HEK293 (cell line): ENCODE measurements at regions not wholly inside any gene's neighbourhood (a gene's known extent, or its start where the extent isn't known, plus 50 kb on each side); places are given as distances from the start of the nearest gene placed in this dataset.

Experiments used
- CTCF ChIA-PET: fragments of 350-600 bp; formaldehyde crosslinking; extraction: SDS; loops from one replicate; lab custom pipeline; 2021; ENCODE audit warnings: antibody characterized with exemption; lab: Yijun Ruan, JAX
- POLR2A ChIA-PET: fragments of 300-600 bp; formaldehyde crosslinking; extraction: SDS; loops from one replicate; lab custom pipeline; 2020; ENCODE audit warnings: antibody characterized with exemption, inconsistent platforms; lab: Yijun Ruan, JAX
- H3K27ac ChIP-seq: fragments of 200-500 bp; sonication (Bioruptor generic); 2 replicates; pipeline ENCODE4 v1.5.1; 2014; ENCODE audit warnings: low read depth, low read length, control low read depth, inconsistent platforms; ENCODE audit errors: extremely low read depth
- H3K36me3 ChIP-seq, 2 experiments: fragments of 200-500 bp in 1 of 2; sonication (Bioruptor generic) in 1 of 2; 1 replicate in 1 of 2; 2 replicates in 1 of 2; pipeline ENCODE4 v1.5.1; 2014 to 2017; ENCODE audit warnings: inconsistent platforms in 2 of 2, low read length in 2 of 2; ENCODE audit not compliant: control insufficient read depth in 2 of 2, insufficient read depth in 1 of 2
- H3K4me1 ChIP-seq: fragments of 200-500 bp; sonication (Bioruptor generic); 2 replicates; pipeline ENCODE4 v1.5.1; 2014; ENCODE audit warnings: mild to moderate bottlenecking, low read length, inconsistent platforms; ENCODE audit not compliant: control insufficient read depth, insufficient read depth
- H3K4me3 ChIP-seq: 2 replicates; pipeline ENCODE4 v1.5.1; 2011; ENCODE audit warnings: low read depth, mild to moderate bottlenecking, control low read depth, low read length, moderate library complexity
- H3K9me3 ChIP-seq: fragments of 200-500 bp; sonication (Bioruptor generic); 2 replicates; pipeline ENCODE4 v1.5.1; 2014; ENCODE audit warnings: low read depth, low read length, inconsistent platforms; ENCODE audit not compliant: control insufficient read depth, insufficient read depth
- ELK4 ChIP-seq: IDR thresholded peaks from 2 replicates; pipeline ENCODE4 v1.6.1; 2011; ENCODE audit warnings: mild to moderate bottlenecking, low read depth, low read length, borderline replicate concordance
- FEZF1 ChIP-seq: fragments of 450-650 bp; formaldehyde crosslinking; IDR thresholded peaks from 2 replicates; pipeline ENCODE4 v1.5.1; 2016; ENCODE audit warnings: missing biosample characterization, missing genetic modification characterization
- GLI2 ChIP-seq: fragments of 450-650 bp; formaldehyde crosslinking; IDR thresholded peaks from 2 replicates; pipeline ENCODE4; 2017; ENCODE audit warnings: missing biosample characterization, missing genetic modification characterization, low read depth, borderline replicate concordance
- GLIS1 ChIP-seq: fragments of 450-650 bp; formaldehyde crosslinking; IDR thresholded peaks from 2 replicates; pipeline ENCODE4 v1.5.1; 2016; ENCODE audit warnings: missing biosample characterization, missing genetic modification characterization
- HOXA7 ChIP-seq: sonication (generic); formaldehyde crosslinking; IDR thresholded peaks from 2 replicates; pipeline ENCODE4 v1.8.1; 2022; ENCODE audit warnings: missing genetic modification reagents, borderline replicate concordance
- MEIS1 ChIP-seq: sonication (generic); formaldehyde crosslinking; IDR thresholded peaks from 2 replicates; pipeline ENCODE4 v1.8.1; 2022; ENCODE audit warnings: missing genetic modification reagents, mild to moderate bottlenecking, borderline replicate concordance
- OVOL3 ChIP-seq: fragments of 450-650 bp; formaldehyde crosslinking; IDR thresholded peaks from 2 replicates; pipeline ENCODE4 v1.5.1; 2016; ENCODE audit warnings: missing biosample characterization, missing genetic modification characterization
- PRDM6 ChIP-seq: fragments of 450-650 bp; formaldehyde crosslinking; IDR thresholded peaks from 2 replicates; pipeline ENCODE4 v1.5.1; 2017; ENCODE audit warnings: missing biosample characterization, missing genetic modification characterization
- YY2 ChIP-seq: fragments of 450-650 bp; formaldehyde crosslinking; IDR thresholded peaks from 2 replicates; pipeline ENCODE4 v1.5.1; 2016; ENCODE audit warnings: missing biosample characterization, missing genetic modification characterization
- ZBTB11 ChIP-seq: fragments of 450-650 bp; formaldehyde crosslinking; conservative IDR thresholded peaks from 2 replicates; pipeline ENCODE4 v1.5.1; 2016; ENCODE audit warnings: low read depth, missing biosample characterization, missing genetic modification characterization
- ZFHX2 ChIP-seq: fragments of 450-650 bp; formaldehyde crosslinking; conservative IDR thresholded peaks from 2 replicates; pipeline ENCODE4 v1.5.1; 2016; ENCODE audit warnings: missing biosample characterization, missing genetic modification characterization
- ZFP3 ChIP-seq: fragments of 450-650 bp; formaldehyde crosslinking; IDR thresholded peaks from 2 replicates; pipeline ENCODE4 v1.5.1; 2016; ENCODE audit warnings: low read depth, missing biosample characterization, missing genetic modification characterization
- ZNF133 ChIP-seq: fragments of 450-650 bp; formaldehyde crosslinking; IDR thresholded peaks from 2 replicates; pipeline ENCODE4 v1.5.1; 2016; ENCODE audit warnings: missing biosample characterization, missing genetic modification characterization
- ZNF138 ChIP-seq: fragments of 450-650 bp; formaldehyde crosslinking; IDR thresholded peaks from 2 replicates; pipeline ENCODE4 v1.5.1; 2016; ENCODE audit warnings: missing biosample characterization, missing genetic modification characterization, borderline replicate concordance
- ZNF140 ChIP-seq: fragments of 450-650 bp; formaldehyde crosslinking; IDR thresholded peaks from 2 replicates; pipeline ENCODE4 v1.5.1; 2016; ENCODE audit warnings: missing biosample characterization, missing genetic modification characterization
- ZNF157 ChIP-seq: fragments of 450-650 bp; formaldehyde crosslinking; IDR thresholded peaks from 2 replicates; pipeline ENCODE4 v1.5.1; 2016; ENCODE audit warnings: missing biosample characterization, missing genetic modification characterization
- ZNF23 ChIP-seq: fragments of 450-650 bp; formaldehyde crosslinking; IDR thresholded peaks from 2 replicates; pipeline ENCODE4 v1.5.1; 2016; ENCODE audit warnings: missing biosample characterization, missing genetic modification characterization, borderline replicate concordance
- ZNF501 ChIP-seq: fragments of 450-650 bp; formaldehyde crosslinking; IDR thresholded peaks from 2 replicates; pipeline ENCODE4 v1.5.1; 2016; ENCODE audit warnings: missing biosample characterization, missing genetic modification characterization
- ZNF514 ChIP-seq: fragments of 450-650 bp; formaldehyde crosslinking; IDR thresholded peaks from 2 replicates; pipeline ENCODE4 v1.5.1; 2016; ENCODE audit warnings: missing biosample characterization, missing genetic modification characterization
- ZNF521 ChIP-seq: fragments of 450-650 bp; formaldehyde crosslinking; IDR thresholded peaks from 2 replicates; pipeline ENCODE4 v1.5.1; 2017; ENCODE audit warnings: missing biosample characterization, mild to moderate bottlenecking, missing genetic modification characterization
- ZNF529 ChIP-seq: fragments of 450-650 bp; formaldehyde crosslinking; IDR thresholded peaks from 2 replicates; pipeline ENCODE4 v1.5.1; 2017; ENCODE audit warnings: missing genetic modification characterization, missing biosample characterization; ENCODE audit not compliant: insufficient replicate concordance
- ZNF561 ChIP-seq: fragments of 450-650 bp; IDR thresholded peaks from 2 replicates; pipeline ENCODE4 v1.5.1; 2018; ENCODE audit warnings: missing biosample characterization, missing genetic modification characterization, borderline replicate concordance
- ZNF571 ChIP-seq: fragments of 450-650 bp; formaldehyde crosslinking; IDR thresholded peaks from 2 replicates; pipeline ENCODE4 v1.5.0; 2017; ENCODE audit warnings: missing biosample characterization, missing genetic modification characterization
- ZNF600 ChIP-seq: fragments of 450-650 bp; formaldehyde crosslinking; IDR thresholded peaks from 2 replicates; pipeline ENCODE4 v1.5.1; 2016; ENCODE audit warnings: missing biosample characterization, missing genetic modification characterization
- ZNF610 ChIP-seq: fragments of 450-650 bp; formaldehyde crosslinking; IDR thresholded peaks from 2 replicates; pipeline ENCODE4 v1.5.1; 2016; ENCODE audit warnings: missing biosample characterization, missing genetic modification characterization, borderline replicate concordance
- ZNF629 ChIP-seq: fragments of 450-650 bp; formaldehyde crosslinking; IDR thresholded peaks from 2 replicates; pipeline ENCODE4 v1.5.1; 2017; ENCODE audit warnings: missing biosample characterization, missing genetic modification characterization
- ZXDB ChIP-seq: fragments of 450-650 bp; formaldehyde crosslinking; IDR thresholded peaks from 2 replicates; pipeline ENCODE4 v1.5.1; 2016; ENCODE audit warnings: missing biosample characterization, missing genetic modification characterization
- TF ChIP-seq, protein P1 (sequence below): fragments of 450-650 bp; formaldehyde crosslinking; IDR thresholded peaks from 2 replicates; pipeline ENCODE4 v1.5.1; 2017; ENCODE audit warnings: missing biosample characterization, missing genetic modification characterization

DNA sequence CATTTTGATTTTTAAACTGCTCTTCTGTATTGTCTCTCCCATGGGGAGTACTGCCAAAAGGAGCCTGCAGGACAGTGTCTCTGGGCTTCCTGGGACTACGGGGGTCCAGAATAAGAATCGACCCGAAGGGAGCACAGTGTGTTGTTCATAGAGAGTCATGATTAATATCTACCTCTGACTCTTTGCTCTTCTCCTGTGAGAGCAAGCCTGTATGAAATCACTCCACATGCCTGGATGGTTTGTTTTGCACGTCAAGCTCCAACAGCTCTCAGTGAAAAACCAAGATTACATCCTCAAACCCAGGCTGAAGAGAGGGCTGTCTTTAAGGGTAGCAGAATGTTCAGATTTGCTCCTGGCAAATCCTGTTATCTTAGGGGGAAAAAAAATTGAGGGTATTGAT is 1860.0 kb upstream of the WWC1 start (continued):
- TF ChIP-seq YY2 (tag by site-specific recombination) (no peak), GLI2 (tag by site-specific recombination) (no peak), ZNF521 (tag by site-specific recombination) (no peak), ZFHX2 (tag by site-specific recombination) (no peak), ZNF133 (no peak), FEZF1 (tag by site-specific recombination) (no peak)
- TF ChIP-seq, all 188 proteins: peak for 0

GRCh38 chr5:166433679-166434078 is 1857.8 kb upstream of the WWC1 start:
- Histone ChIP-seq H3K36me3 (no peaks in the 10 kb centered on the region), H3K9me3 (no peaks in the 10 kb centered on the region), H3K4me3 (no peak overlapping the region), H3K4me1 (no peaks in the 10 kb centered on the region), H3K27ac (no peak overlapping the region)
- POLR2A ChIA-PET, result no interaction called here
- TF ChIP-seq ZBTB11 (no peak), ZNF610 (no peak), ZNF138 (tag by site-specific recombination) (no peak)
- TF ChIP-seq, protein P1, sequence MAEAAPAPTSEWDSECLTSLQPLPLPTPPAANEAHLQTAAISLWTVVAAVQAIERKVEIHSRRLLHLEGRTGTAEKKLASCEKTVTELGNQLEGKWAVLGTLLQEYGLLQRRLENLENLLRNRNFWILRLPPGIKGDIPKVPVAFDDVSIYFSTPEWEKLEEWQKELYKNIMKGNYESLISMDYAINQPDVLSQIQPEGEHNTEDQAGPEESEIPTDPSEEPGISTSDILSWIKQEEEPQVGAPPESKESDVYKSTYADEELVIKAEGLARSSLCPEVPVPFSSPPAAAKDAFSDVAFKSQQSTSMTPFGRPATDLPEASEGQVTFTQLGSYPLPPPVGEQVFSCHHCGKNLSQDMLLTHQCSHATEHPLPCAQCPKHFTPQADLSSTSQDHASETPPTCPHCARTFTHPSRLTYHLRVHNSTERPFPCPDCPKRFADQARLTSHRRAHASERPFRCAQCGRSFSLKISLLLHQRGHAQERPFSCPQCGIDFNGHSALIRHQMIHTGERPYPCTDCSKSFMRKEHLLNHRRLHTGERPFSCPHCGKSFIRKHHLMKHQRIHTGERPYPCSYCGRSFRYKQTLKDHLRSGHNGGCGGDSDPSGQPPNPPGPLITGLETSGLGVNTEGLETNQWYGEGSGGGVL, result no peak
- TF ChIP-seq, all 188 proteins: peak for 0
- CTCF ChIA-PET, result no interaction called here

DNA sequence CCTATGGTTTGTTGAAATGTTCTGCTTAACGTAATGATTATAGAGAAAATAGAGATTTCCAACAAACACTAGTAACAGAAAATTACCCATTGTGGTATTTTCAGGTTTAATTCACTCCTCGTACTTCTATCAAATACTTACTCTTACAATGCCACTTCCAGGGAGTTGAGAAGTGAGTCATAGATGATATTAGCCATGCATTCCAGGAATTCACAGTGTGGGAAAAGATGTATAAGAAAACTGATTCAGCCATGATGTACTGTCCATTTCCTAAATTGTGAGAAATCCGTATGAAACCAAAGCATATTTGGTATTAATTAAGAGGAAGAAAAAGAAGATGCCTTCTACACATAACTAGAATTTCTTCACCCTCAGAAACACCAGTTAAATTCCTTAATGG is 1854.6 kb upstream of the WWC1 start:
- TF ChIP-seq ZNF600 (tag by site-specific recombination) (no peak), GLIS1 (no peak), ZNF571 (tag by site-specific recombination) (no peak), ZNF514 (tag by site-specific recombination) (no peak), ZFP3 (tag by site-specific recombination) (no peak), ZNF529 (no peak), ZNF23 (tag by site-specific recombination) (no peak), HOXA7 (CRISPR knock-in tag) (no peak), ELK4 (no peak), ZNF157 (no peak), ZNF610 (no peak), ZNF629 (no peak), OVOL3 (tag by site-specific recombination) (no peak), PRDM6 (tag by site-specific recombination) (no peak), ZNF561 (tag by site-specific recombination) (no peak), ZXDB (tag by site-specific recombination) (no peak), ZNF501 (tag by site-specific recombination) (no peak), ZNF140 (tag by site-specific recombination) (no peak), MEIS1 (no peak), YY2 (tag by site-specific recombination) (no peak)
- CTCF ChIA-PET, result no interaction called here
- H3K27ac ChIP-seq, result no peak overlapping the region

More for the DNA sequence above, 1854.6 kb upstream of the WWC1 start:
- no peaks in the 10 kb centered on the region for H3K9me3 ChIP-seq
- H3K4me1 ChIP-seq, result no peaks in the 10 kb centered on the region
- no peaks in the 10 kb centered on the region for H3K36me3 ChIP-seq
- no peak overlapping the region for H3K4me3 ChIP-seq
- POLR2A ChIA-PET, result no interaction called here
